Mesendoderm (in vitro differentiated cells): ENCODE measurements at regions not wholly inside any gene's neighbourhood (a gene's known extent, or its start where the extent isn't known, plus 50 kb on each side); places are given as distances from the start of the nearest gene placed in this dataset.

Source experiments
- DNase-seq: peaks from one replicate; pipeline ENCODE4 v3.0.0; 2013
- H2AK5ac ChIP-seq: 2 replicates; pipeline ENCODE4 v1.6.1; 2013; ENCODE audit warnings: low read length, inconsistent platforms
- H2BK120ac ChIP-seq: 2 replicates; pipeline ENCODE4 v1.6.1; 2013; ENCODE audit warnings: low read depth, mild to moderate bottlenecking, low read length, moderate library complexity, mixed read lengths
- H2BK15ac ChIP-seq: replicated peaks from 2 replicates; pipeline ENCODE4 v1.6.1; 2013; ENCODE audit warnings: low read depth, mild to moderate bottlenecking, moderate library complexity
- H2BK5ac ChIP-seq: 2 replicates; pipeline ENCODE4 v1.6.1; 2013; ENCODE audit warnings: low read length, inconsistent platforms
- H3K18ac ChIP-seq: 2 replicates; pipeline ENCODE4 v1.6.1; 2013; ENCODE audit warnings: mild to moderate bottlenecking, low read length, mixed read lengths
- H3K23ac ChIP-seq: one replicate; pipeline ENCODE4 v1.6.1; 2013; ENCODE audit warnings: low read length
- H3K27ac ChIP-seq: 2 replicates; pipeline ENCODE4 v1.5.1; 2013; ENCODE audit warnings: low read depth, mild to moderate bottlenecking, inconsistent platforms, low read length, moderate library complexity
- H3K27me3 ChIP-seq: 2 replicates; pipeline ENCODE4 v1.6.1; 2013; ENCODE audit warnings: low read length, control low read depth, mild to moderate bottlenecking, inconsistent platforms; ENCODE audit not compliant: insufficient read depth, poor library complexity
- H3K36me3 ChIP-seq: 2 replicates; pipeline ENCODE4 v1.6.1; 2013; ENCODE audit warnings: low read length, inconsistent platforms; ENCODE audit not compliant: control insufficient read depth, insufficient read depth
- H3K4ac ChIP-seq: one replicate; pipeline ENCODE4 v1.6.1; 2013; ENCODE audit warnings: low read depth, mild to moderate bottlenecking, low read length, moderate library complexity
- H3K4me1 ChIP-seq: 2 replicates; pipeline ENCODE4 v1.6.1; 2013; ENCODE audit warnings: low read depth, low read length, inconsistent platforms; ENCODE audit not compliant: control insufficient read depth
- H3K4me2 ChIP-seq: 2 replicates; pipeline ENCODE4 v1.6.1; 2013; ENCODE audit warnings: low read length
- H3K4me3 ChIP-seq: 2 replicates; pipeline ENCODE4 v1.5.1; 2013; ENCODE audit warnings: mild to moderate bottlenecking, low read length
- H3K56ac ChIP-seq: one replicate; pipeline ENCODE4 v1.6.1; 2013; ENCODE audit warnings: low read length
- H3K79me1 ChIP-seq: 2 replicates; pipeline ENCODE4 v1.6.1; 2013; ENCODE audit warnings: low read length, inconsistent platforms
- H3K79me2 ChIP-seq: 2 replicates; pipeline ENCODE4 v1.6.1; 2013; ENCODE audit warnings: mild to moderate bottlenecking, low read length; ENCODE audit not compliant: control insufficient read depth, insufficient read depth
- H3K9ac ChIP-seq: 2 replicates; pipeline ENCODE4 v1.6.1; 2013; ENCODE audit warnings: low read length, inconsistent platforms
- H4K5ac ChIP-seq: one replicate; pipeline ENCODE4 v1.6.1; 2013; ENCODE audit warnings: low read length
- H4K8ac ChIP-seq: one replicate; pipeline ENCODE4 v1.6.1; 2013; ENCODE audit warnings: low read depth, mild to moderate bottlenecking, control low read depth, low read length, moderate library complexity
- WGBS: extraction: QIAGEN DNeasy Blood & Tissue Kit; methylation state at CpG from one replicate; pipeline ENCODE4 v1.1.7; 2013; ENCODE audit warnings: low lambda C conversion rate, missing lambda C conversion rate; ENCODE audit not compliant: insufficient coverage; ENCODE audit errors: extremely low coverage; 5-methylcytosine and 5-hydroxymethylcytosine counted together

DNA sequence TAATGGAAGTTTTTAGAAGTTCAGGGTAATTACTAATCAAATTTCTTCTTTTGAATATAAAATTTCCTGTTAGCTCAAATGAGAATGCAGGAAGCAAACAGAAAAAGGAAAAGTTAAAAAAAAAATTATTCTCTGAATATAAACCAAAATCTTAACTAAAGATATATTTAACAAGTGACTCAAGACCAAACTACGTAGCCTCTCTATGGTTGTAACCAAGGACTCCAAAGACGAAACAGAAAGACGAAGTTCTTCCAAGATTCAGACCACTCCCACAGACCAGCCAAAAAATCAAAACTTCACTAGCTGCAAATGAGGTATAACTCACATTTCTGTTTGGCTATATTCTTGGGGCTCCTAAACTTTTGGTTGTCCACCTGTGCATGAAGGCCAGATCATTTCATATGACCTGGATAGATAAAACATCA, 846.5 kb upstream of the ALCAM start:
- no CpG with 5 or more reads among the region's 3 CpGs for WGBS
- no peak overlapping the region for H3K4ac ChIP-seq
- H3K27me3 ChIP-seq, result no peaks in the 10 kb centered on the region
- H3K4me2 ChIP-seq, result no peak overlapping the region
- no peak overlapping the region for H2AK5ac ChIP-seq
- H3K23ac ChIP-seq, result no peak overlapping the region
- no peak overlapping the region for H3K4me3 ChIP-seq
- no peak overlapping the region for H2BK120ac ChIP-seq
- H3K4me1 ChIP-seq, result no peaks in the 10 kb centered on the region
- H2BK5ac ChIP-seq, result no peak overlapping the region
- no peaks in the 10 kb centered on the region for H3K79me1 ChIP-seq
- H3K36me3 ChIP-seq, result no peaks in the 10 kb centered on the region
- H3K79me2 ChIP-seq, result no peaks in the 10 kb centered on the region
- no peak overlapping the region for H4K8ac ChIP-seq
- no peak overlapping the region for H3K9ac ChIP-seq
- H3K56ac ChIP-seq, result no peak overlapping the region
- no peak overlapping the region for H3K27ac ChIP-seq
- no peak overlapping the region for H2BK15ac ChIP-seq
- no peak overlapping the region for H4K5ac ChIP-seq
- DNase-seq, result peak; percentile 11
- no peak overlapping the region for H3K18ac ChIP-seq

DNA sequence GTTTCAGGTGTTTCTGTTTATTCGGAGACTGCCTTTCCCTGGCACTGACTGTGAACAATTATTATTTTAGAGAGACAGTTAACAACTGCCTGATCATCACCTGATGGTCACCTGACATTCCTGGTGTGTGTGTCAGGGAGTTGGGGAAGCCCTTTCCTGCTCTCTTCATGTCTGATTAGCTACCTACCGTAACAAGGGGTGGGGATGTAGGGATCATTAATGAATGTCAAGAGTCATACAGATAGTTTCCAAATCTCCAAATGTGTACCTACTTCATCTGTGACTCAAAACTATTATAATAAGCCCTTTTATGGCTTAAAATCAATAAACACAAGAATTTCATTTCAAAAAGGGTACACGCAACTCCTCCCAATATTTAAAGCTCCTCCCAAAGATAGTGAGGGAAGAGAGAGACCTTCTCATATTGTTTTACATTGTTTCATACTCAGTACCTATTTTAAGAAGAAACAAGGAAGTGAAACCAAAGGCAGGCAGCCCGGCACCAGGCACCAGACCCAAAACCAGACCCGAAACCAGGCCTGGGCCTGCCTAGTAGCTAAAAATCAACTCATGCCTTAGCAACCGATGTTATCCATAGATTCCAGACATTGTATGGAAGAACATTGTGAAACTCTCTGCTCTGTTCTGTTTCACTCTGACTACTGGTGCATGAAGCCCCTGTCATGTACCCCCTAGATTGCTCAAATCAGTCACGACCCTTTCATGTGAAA, 844.9 kb upstream of the ALCAM start:
- Histone ChIP-seq H3K9ac (no peak overlapping the region), H3K4me3 (no peak overlapping the region), H4K5ac (no peak overlapping the region), H2BK15ac (no peak overlapping the region), H3K79me1 (no peaks in the 10 kb centered on the region), H3K56ac (no peak overlapping the region), H2BK120ac (no peak overlapping the region), H3K18ac (no peak overlapping the region), H3K27me3 (no peaks in the 10 kb centered on the region), H3K36me3 (no peaks in the 10 kb centered on the region), H2BK5ac (no peak overlapping the region), H3K23ac (no peak overlapping the region), H3K4me1 (no peaks in the 10 kb centered on the region), H3K4me2 (no peak overlapping the region), H2AK5ac (no peak overlapping the region), H3K27ac (no peak overlapping the region), H3K4ac (no peak overlapping the region), H3K79me2 (no peaks in the 10 kb centered on the region), H4K8ac (no peak overlapping the region)
- DNase-seq, result no peak
- WGBS, result no CpG with 5 or more reads among the region's 7 CpGs

DNA sequence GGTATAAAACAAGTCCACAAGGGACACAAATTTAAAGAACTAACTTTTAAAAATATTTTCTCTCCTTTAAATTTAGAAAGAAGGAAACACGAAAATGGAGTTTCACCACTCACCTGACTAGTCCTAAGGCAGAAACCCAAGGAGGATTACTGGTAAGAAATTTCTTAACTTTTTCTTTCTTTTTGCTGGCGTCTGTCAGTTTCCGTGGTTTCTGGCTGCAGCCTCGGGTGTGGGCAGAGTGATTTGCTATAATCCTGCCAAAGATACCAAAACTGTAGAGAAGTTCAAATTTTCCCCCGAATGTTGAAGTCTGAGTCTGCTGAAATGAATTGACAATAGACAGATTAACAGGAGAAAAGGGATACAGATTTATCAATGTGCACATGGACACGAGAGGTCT, 843.6 kb upstream of the ALCAM start:
- H3K79me2 ChIP-seq, result no peaks in the 10 kb centered on the region
- no peak overlapping the region for H2AK5ac ChIP-seq
- H3K23ac ChIP-seq, result no peak overlapping the region

DNA sequence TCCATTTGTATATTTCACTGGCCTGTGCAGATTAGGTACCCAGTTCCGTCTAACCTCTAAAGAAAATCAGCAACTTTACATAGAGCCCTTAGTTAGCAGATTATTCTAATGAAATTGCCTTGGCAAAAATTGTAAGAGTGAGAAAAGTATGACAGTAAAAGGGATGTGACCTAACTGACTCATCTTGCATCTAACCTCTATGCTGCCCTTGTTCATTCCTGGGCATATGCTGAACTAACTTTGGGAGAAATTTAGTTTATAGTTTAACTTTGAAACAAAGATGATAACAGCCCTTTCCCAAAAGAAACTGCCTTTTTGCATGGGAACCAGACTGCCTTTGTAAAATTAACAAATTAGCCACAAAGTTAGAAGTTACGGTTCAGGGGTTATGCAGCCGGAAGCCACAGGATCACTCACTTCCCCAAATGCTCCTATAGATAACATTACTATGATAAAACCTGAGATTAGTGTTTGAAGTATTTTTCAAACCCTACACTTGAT, 839.8 kb upstream of the ALCAM start:
- no CpG with 5 or more reads among the region's 3 CpGs for WGBS
- H3K23ac ChIP-seq, result no peak overlapping the region
- H3K56ac ChIP-seq, result no peak overlapping the region
- no peaks in the 10 kb centered on the region for H3K79me2 ChIP-seq
- no peak for DNase-seq
- H3K4ac ChIP-seq, result no peak overlapping the region
- no peak overlapping the region for H4K5ac ChIP-seq
- H3K4me1 ChIP-seq, result no peaks in the 10 kb centered on the region
- no peaks in the 10 kb centered on the region for H3K36me3 ChIP-seq
- no peak overlapping the region for H3K27ac ChIP-seq
- no peak overlapping the region for H3K18ac ChIP-seq
- H3K79me1 ChIP-seq, result no peaks in the 10 kb centered on the region
- no peak overlapping the region for H4K8ac ChIP-seq
- no peak overlapping the region for H2BK15ac ChIP-seq
- H2BK5ac ChIP-seq, result no peak overlapping the region
- no peak overlapping the region for H3K9ac ChIP-seq
- H3K4me3 ChIP-seq, result no peak overlapping the region
- H3K4me2 ChIP-seq, result no peak overlapping the region
- H2AK5ac ChIP-seq, result no peak overlapping the region
- no peak overlapping the region for H2BK120ac ChIP-seq
- H3K27me3 ChIP-seq, result no peaks in the 10 kb centered on the region

More for the DNA sequence above, 843.6 kb upstream of the ALCAM start:
- Histone ChIP-seq H3K27me3 (no peaks in the 10 kb centered on the region), H4K8ac (no peak overlapping the region), H3K4ac (no peak overlapping the region), H3K36me3 (no peaks in the 10 kb centered on the region), H3K4me2 (no peak overlapping the region), H3K18ac (no peak overlapping the region), H4K5ac (no peak overlapping the region), H3K4me3 (no peak overlapping the region), H2BK15ac (no peak overlapping the region), H3K4me1 (no peaks in the 10 kb centered on the region), H2BK5ac (no peak overlapping the region), H3K56ac (no peak overlapping the region), H3K79me1 (no peaks in the 10 kb centered on the region), H3K27ac (no peak overlapping the region), H2BK120ac (no peak overlapping the region), H3K9ac (no peak overlapping the region)
- no peak for DNase-seq
- WGBS, result no CpG with 5 or more reads among the region's 6 CpGs

DNA sequence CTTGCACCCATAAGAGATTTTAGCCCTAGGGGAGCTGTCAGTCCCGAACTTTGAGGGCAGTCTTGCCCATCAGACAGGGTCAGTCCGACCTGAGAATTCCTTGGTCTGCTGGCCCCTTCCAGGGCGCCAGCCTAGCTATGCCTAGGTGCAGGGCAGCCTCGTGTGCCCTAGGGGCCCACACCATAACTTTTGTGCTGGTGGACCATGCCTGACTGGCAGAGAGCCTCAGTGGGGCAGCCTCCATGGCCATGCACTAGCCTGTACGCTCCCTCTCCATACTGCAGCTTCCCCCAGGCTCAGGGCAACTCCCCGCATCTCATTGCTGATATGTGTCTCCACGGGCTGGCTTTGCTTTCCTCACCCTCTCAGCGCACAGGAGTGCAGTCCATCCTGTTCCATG, 835.8 kb upstream of the ALCAM start:
- no peak overlapping the region for H4K5ac ChIP-seq
- no peak overlapping the region for H3K56ac ChIP-seq
- H2AK5ac ChIP-seq, result no peak overlapping the region
- no peaks in the 10 kb centered on the region for H3K36me3 ChIP-seq
- no peak overlapping the region for H3K27ac ChIP-seq
- DNase-seq, result no peak
- WGBS, result no CpG with 5 or more reads among the region's 8 CpGs
- no peak overlapping the region for H2BK5ac ChIP-seq
- no peaks in the 10 kb centered on the region for H3K79me2 ChIP-seq
- no peaks in the 10 kb centered on the region for H3K4me1 ChIP-seq
- no peak overlapping the region for H3K23ac ChIP-seq
- no peak overlapping the region for H4K8ac ChIP-seq
- no peak overlapping the region for H2BK120ac ChIP-seq
- no peak overlapping the region for H3K9ac ChIP-seq
- H3K4ac ChIP-seq, result no peak overlapping the region
- no peaks in the 10 kb centered on the region for H3K79me1 ChIP-seq
- H2BK15ac ChIP-seq, result no peak overlapping the region
- H3K4me3 ChIP-seq, result no peak overlapping the region
- no peak overlapping the region for H3K18ac ChIP-seq
- H3K4me2 ChIP-seq, result no peak overlapping the region
- no peaks in the 10 kb centered on the region for H3K27me3 ChIP-seq

DNA sequence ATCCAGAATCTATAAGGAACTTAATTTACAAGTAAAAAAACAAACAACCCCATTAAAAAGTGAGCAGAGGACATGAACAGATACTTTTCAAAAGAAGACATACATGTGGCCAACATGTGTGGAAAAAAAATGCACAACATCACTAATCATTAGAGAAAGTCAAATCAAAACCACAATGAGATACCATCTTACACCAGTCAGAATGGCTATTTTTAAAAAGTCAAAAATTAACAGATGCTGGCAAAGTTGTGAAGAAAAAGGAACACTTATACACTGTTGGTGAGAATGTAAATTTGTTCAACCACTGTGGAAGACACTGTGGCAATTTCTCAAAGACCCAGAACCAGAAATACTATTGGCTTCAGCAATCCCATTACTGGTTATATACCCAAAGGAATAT, 830.0 kb upstream of the ALCAM start:
- Histone ChIP-seq H3K79me1 (no peaks in the 10 kb centered on the region), H3K36me3 (no peaks in the 10 kb centered on the region), H3K79me2 (no peaks in the 10 kb centered on the region), H2BK15ac (no peak overlapping the region), H2AK5ac (no peak overlapping the region), H3K27me3 (no peaks in the 10 kb centered on the region), H3K4me3 (no peak overlapping the region), H3K23ac (no peak overlapping the region), H3K4me2 (no peak overlapping the region), H2BK120ac (no peak overlapping the region), H3K9ac (no peak overlapping the region), H3K4me1 (no peaks in the 10 kb centered on the region), H3K27ac (no peak overlapping the region), H4K5ac (no peak overlapping the region), H4K8ac (no peak overlapping the region), H2BK5ac (no peak overlapping the region), H3K4ac (no peak overlapping the region), H3K56ac (no peak overlapping the region), H3K18ac (no peak overlapping the region)
- DNase-seq, result no peak
